Loucy (cell line): ENCODE measurements at regions not wholly inside any gene's neighbourhood (a gene's known extent, or its start where the extent isn't known, plus 50 kb on each side); places are given as distances from the start of the nearest gene placed in this dataset.

Experiments
- H2AFZ ChIP-seq: fragments of 200-600 bp; sonication (generic); 2 replicates; pipeline ENCODE4 v1.6.0; 2016; ENCODE audit warnings: antibody characterized with exemption, mild to moderate bottlenecking, low read length, moderate library complexity
- H3F3A ChIP-seq: fragments of 200-600 bp; 2 replicates; pipeline ENCODE4 v1.6.0; 2016; ENCODE audit warnings: antibody characterized with exemption, low read depth, mild to moderate bottlenecking
- H3K27me3 ChIP-seq: fragments of 200-600 bp; sonication (generic); 2 replicates; pipeline ENCODE4 v1.6.1; 2014; ENCODE audit warnings: low read length, mild to moderate bottlenecking; ENCODE audit not compliant: insufficient read depth, poor library complexity, severe bottlenecking
- H3K36me3 ChIP-seq: fragments of 200-600 bp; sonication (generic); 2 replicates; pipeline ENCODE4 v1.6.1; 2016; ENCODE audit warnings: low read length; ENCODE audit not compliant: insufficient read depth
- H3K4me1 ChIP-seq: fragments of 200-600 bp; sonication (generic); 2 replicates; pipeline ENCODE4 v1.5.1; 2014; ENCODE audit warnings: low read length, mild to moderate bottlenecking; ENCODE audit not compliant: insufficient read depth, poor library complexity, severe bottlenecking
- H3K4me2 ChIP-seq: fragments of 200-600 bp; sonication (generic); 2 replicates; pipeline ENCODE4 v1.6.0; 2014; ENCODE audit warnings: antibody characterized with exemption, low read length, low read depth, mild to moderate bottlenecking; ENCODE audit not compliant: poor library complexity, severe bottlenecking
- H3K4me3 ChIP-seq: fragments of 200-600 bp; sonication (generic); 2 replicates; pipeline ENCODE4 v1.5.1; 2014; ENCODE audit warnings: low read length, mild to moderate bottlenecking, mixed read lengths; ENCODE audit not compliant: poor library complexity, severe bottlenecking
- H3K79me2 ChIP-seq: fragments of 200-600 bp; sonication (generic); 2 replicates; pipeline ENCODE4 v1.6.1; 2014; ENCODE audit warnings: low read length; ENCODE audit not compliant: insufficient read depth
- H3K9ac ChIP-seq: fragments of 200-600 bp; sonication (generic); 2 replicates; pipeline ENCODE4 v1.6.0; 2014; ENCODE audit warnings: mild to moderate bottlenecking, low read depth, low read length, moderate library complexity; ENCODE audit not compliant: poor library complexity, severe bottlenecking
- H3K9me2 ChIP-seq: fragments of 200-600 bp; sonication (generic); replicated peaks from 2 replicates; pipeline ENCODE4 v1.6.1; 2016; ENCODE audit warnings: low read depth, low read length, mixed read lengths
- H3K9me3 ChIP-seq: fragments of 200-600 bp; sonication (generic); 2 replicates; pipeline ENCODE4 v1.6.1; 2014; ENCODE audit warnings: mild to moderate bottlenecking, antibody characterized with exemption, low read length, low read depth; ENCODE audit not compliant: insufficient read depth
- H4K20me1 ChIP-seq: fragments of 200-600 bp; sonication (generic); 2 replicates; pipeline ENCODE4 v1.6.0; 2014; ENCODE audit warnings: antibody characterized with exemption, low read length, mild to moderate bottlenecking; ENCODE audit not compliant: insufficient read depth, poor library complexity, severe bottlenecking
- CTCF ChIP-seq: fragments of 200-600 bp; sonication (generic); conservative IDR thresholded peaks from 2 replicates; pipeline ENCODE4 v1.5.1; 2014; ENCODE audit warnings: mild to moderate bottlenecking, antibody characterized with exemption, low read length
- EZH2phosphoT487 ChIP-seq: fragments of 200-600 bp; IDR thresholded peaks from 2 replicates; pipeline ENCODE4 v1.6.1; 2018; ENCODE audit warnings: antibody characterized with exemption, mild to moderate bottlenecking, moderate library complexity, borderline replicate concordance

DNA sequence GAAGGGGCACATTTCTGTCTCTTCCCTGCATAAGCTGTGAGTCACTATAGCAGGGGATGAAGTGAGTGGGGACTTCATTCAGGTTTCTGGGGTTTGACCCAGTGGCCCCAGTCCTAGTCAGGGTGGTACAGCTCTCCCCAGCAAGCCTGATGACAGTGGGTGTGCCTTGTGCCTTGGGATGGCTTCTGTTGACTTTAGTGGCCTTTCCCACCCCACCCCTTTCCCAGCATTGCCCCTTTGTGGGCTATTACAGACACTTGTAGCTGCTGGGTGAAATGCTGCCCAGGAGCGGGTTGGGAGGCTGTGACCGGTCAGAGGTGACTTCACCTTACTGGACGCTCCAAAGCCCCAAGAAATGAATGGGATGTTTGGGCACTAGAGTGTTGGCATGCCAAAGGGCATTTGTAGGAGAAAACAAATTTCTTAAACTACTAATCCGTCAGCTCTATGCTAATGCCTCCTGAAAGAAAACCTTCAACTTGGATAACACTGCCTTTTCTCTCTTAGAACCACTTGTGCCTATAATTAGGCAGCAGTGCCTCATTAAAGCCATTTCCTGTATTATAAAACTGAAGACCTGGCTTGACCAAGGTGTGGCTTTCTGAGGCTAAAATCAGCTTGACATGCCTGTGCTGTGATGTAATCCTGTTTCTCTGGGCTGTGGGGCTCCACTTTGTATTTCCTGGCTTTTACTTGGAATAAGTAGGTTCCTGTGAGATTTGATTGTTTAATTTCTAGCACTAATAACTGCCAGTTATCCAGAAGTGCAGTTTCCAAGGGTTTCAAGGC, 119.0 kb upstream of the SLC25A48 start:
- no peaks in the 10 kb centered on the region for H3K79me2 ChIP-seq
- H3K9me3 ChIP-seq, result no peaks in the 10 kb centered on the region
- H3K4me2 ChIP-seq, result no peak overlapping the region
- TF ChIP-seq EZH2phosphoT487 (no peak), CTCF (no peak)
- no peaks in the 10 kb centered on the region for H3K9me2 ChIP-seq
- no peak overlapping the region for H3K4me3 ChIP-seq
- H3K27me3 ChIP-seq, result no peaks in the 10 kb centered on the region
- no peaks in the 10 kb centered on the region for H3F3A ChIP-seq
- H4K20me1 ChIP-seq, result no peaks in the 10 kb centered on the region
- H3K36me3 ChIP-seq, result no peaks in the 10 kb centered on the region
- H2AFZ ChIP-seq, result no peak overlapping the region
- peaks cover 9% of the 10 kb centered on the region for H3K4me1 ChIP-seq
- no peak overlapping the region for H3K9ac ChIP-seq

GRCh38 chr5:135714126-135714894, 120.2 kb upstream of the SLC25A48 start:
- no peaks in the 10 kb centered on the region for H3K9me3 ChIP-seq
- no peak overlapping the region for H3K9ac ChIP-seq
- no peaks in the 10 kb centered on the region for H3K79me2 ChIP-seq
- H3K9me2 ChIP-seq, result no peaks in the 10 kb centered on the region
- no peaks in the 10 kb centered on the region for H3F3A ChIP-seq
- TF ChIP-seq CTCF (no peak), EZH2phosphoT487 (no peak)
- H4K20me1 ChIP-seq, result no peaks in the 10 kb centered on the region
- peaks cover 20% of the 10 kb centered on the region for H3K4me1 ChIP-seq
- no peak overlapping the region for H2AFZ ChIP-seq
- H3K36me3 ChIP-seq, result no peaks in the 10 kb centered on the region
- H3K4me3 ChIP-seq, result no peak overlapping the region
- no peaks in the 10 kb centered on the region for H3K27me3 ChIP-seq
- no peak overlapping the region for H3K4me2 ChIP-seq

- Histone ChIP-seq H4K20me1 (no peaks in the 10 kb centered on the region), H3F3A (no peaks in the 10 kb centered on the region), H3K79me2 (no peaks in the 10 kb centered on the region), H3K36me3 (no peaks in the 10 kb centered on the region), H3K4me3 (no peak overlapping the region), H3K9me2 (no peaks in the 10 kb centered on the region), H2AFZ (no peak overlapping the region), H3K9ac (no peak overlapping the region), H3K4me2 (no peak overlapping the region), H3K27me3 (no peaks in the 10 kb centered on the region), H3K4me1 (peaks cover 15% of the 10 kb centered on the region), H3K9me3 (no peaks in the 10 kb centered on the region)
- TF ChIP-seq EZH2phosphoT487, result no peak
- TF ChIP-seq CTCF, result no peak
Observed at GRCh38 chr5:135713161-135713915, 121.1 kb upstream of the SLC25A48 start.
